ENCODE measurements at regions not wholly inside any gene's neighbourhood (a gene's known extent, or its start where the extent isn't known, plus 50 kb on each side); places are given as distances from the start of the nearest gene placed in this dataset.

DNA sequence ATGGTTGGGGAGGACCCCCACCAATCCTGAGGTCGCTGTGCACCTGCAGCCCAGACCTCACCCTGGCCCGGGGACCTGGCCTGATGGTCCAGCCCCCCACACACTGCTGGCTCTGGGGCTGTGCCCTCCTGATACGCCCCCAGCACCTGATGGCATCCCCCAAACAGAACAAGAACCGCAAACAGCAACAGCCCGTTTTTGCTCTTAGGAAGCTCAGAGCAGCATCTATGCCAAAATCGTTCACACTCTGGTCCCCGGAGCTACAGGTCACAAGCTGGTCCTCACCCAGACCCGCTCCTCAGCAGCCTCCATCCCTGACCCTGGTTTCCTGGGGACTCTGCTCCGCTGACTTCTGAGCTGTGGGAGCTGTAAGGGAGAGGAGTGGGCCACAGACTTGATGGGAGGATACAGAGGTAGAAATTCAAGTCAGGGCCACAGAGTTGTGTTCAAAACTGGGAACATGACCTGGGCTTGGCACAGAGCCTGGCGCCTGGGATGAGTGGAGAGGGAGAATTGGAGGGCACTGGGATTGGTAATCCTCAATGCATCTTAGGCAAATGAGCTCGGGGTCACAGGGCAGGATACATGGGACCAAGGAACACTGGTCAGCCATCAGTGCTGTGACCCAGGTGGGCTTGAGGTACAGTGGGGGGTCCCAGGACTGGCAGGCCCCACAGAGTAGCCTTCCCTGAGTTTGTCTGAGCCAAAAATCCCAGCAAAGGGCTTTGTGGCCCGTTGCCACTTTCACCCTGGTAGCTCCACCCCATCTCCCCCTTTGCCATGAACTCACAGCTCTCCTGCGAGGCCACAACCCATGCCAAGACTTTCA lies 170.9 kb upstream of the RTL1 start:
- DNase-seq (ENCODE audit: low spot score in 2 of 2): peak; percentile 37 to 72
- no peaks in the 10 kb centered on the region for H3K36me3 ChIP-seq
- H3K27me3 ChIP-seq: peaks cover 46% of the 10 kb centered on the region
- peaks cover 17% of the 10 kb centered on the region for H3K4me1 ChIP-seq
- no peak overlapping the region for H3K4me3 ChIP-seq
- 91% methylated on average over 8 of the region's 13 CpGs for WGBS
- no peak overlapping the region for H3K27ac ChIP-seq
- TF ChIP-seq POLR2AphosphoS5 (IDR thresholded peaks at IDR 0.05): no peak
- no peak for TF ChIP-seq EP300 (IDR thresholded peaks at IDR 0.05)
- TF ChIP-seq POLR2A (IDR thresholded peaks at IDR 0.05): no peak
- TF ChIP-seq, protein P1, sequence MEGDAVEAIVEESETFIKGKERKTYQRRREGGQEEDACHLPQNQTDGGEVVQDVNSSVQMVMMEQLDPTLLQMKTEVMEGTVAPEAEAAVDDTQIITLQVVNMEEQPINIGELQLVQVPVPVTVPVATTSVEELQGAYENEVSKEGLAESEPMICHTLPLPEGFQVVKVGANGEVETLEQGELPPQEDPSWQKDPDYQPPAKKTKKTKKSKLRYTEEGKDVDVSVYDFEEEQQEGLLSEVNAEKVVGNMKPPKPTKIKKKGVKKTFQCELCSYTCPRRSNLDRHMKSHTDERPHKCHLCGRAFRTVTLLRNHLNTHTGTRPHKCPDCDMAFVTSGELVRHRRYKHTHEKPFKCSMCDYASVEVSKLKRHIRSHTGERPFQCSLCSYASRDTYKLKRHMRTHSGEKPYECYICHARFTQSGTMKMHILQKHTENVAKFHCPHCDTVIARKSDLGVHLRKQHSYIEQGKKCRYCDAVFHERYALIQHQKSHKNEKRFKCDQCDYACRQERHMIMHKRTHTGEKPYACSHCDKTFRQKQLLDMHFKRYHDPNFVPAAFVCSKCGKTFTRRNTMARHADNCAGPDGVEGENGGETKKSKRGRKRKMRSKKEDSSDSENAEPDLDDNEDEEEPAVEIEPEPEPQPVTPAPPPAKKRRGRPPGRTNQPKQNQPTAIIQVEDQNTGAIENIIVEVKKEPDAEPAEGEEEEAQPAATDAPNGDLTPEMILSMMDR (IDR thresholded peaks at IDR 0.05): no peak
- no peaks in the 10 kb centered on the region for H3K9me3 ChIP-seq

DNA sequence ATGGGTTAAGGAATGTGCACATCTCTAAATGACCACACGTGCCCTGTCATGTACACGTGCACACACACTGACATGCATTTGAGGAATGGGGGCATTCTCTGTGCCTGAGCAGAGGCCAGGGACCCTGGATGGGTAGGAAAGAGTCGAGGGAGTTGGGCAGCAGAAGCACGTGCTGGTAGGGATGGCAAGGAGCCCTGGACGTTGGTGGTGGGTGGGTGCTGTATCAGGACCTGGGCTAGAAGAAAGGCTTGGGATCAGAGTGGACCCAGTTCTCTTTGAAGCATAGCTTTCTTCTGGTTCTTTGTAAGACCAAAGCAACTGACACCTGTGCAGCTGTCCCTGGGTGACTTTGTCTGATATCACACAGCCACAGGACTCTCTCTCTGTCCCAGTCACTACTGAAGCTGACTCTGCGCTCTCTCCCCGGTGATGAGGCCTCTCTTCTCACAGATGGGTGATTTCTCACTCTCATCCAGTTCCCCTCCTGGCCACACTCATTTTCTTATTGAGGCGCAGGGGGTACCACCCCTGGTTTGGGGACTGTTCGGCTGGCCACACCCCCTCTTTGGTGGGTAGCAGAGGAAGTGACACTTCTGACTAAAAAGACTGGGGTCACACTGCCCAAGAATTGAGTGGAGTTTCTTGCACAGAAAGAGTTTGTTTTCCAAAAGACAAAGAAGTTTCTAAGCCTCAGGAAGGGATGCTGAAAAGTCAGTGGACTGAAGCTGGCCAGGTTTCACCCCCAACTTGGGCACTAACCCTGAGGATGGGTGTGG lies 171.7 kb upstream of the RTL1 start:
- Histone ChIP-seq H3K36me3 (no peaks in the 10 kb centered on the region), H3K4me3 (no peak overlapping the region), H3K9me3 (no peaks in the 10 kb centered on the region), H3K4me1 (peaks cover 17% of the 10 kb centered on the region), H3K27me3 (peaks cover 53% of the 10 kb centered on the region), H3K27ac (no peak overlapping the region)
- WGBS: 67% methylated on average over 7 of the region's 9 CpGs
- peak in 1 of 2 donors; percentile 71 for DNase-seq (ENCODE audit: low spot score in 2 of 2)
- TF ChIP-seq, protein P1 (IDR thresholded peaks at IDR 0.05): no peak
- no peak for TF ChIP-seq EP300 (IDR thresholded peaks at IDR 0.05)
- no peak for TF ChIP-seq POLR2AphosphoS5 (IDR thresholded peaks at IDR 0.05)
- TF ChIP-seq POLR2A (IDR thresholded peaks at IDR 0.05): no peak

DNA sequence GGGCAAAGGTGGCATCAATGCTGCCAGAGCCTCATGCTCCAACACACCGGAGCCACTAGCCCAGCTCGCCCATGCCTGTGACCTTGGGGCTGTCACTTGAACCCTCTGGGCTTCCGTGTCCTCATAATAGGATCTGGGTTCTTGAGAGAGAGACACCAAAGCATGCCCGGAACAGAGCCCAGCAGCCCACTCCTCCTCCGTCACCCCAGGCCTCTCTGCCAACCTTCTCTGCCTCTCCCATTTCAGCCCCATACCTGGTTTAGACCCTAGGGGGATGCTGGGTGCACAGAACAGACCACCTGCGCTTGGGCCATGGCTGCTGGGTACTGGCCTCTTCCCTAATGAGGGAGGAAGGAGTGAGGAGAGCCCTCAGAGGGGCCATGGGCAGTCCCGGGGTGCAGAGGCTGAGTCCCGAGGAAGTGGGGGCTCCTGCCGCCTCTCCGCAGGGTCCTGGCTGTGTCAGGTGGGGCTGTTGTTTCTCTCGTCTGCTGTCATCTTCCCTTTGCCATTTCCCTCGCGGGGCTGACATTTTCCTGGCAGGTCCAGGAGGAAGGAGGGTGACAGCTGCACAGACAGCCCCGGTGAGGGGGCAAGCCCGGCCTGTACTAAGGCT lies 172.4 kb upstream of the RTL1 start:
- WGBS: 76% methylated on average over 10 of the region's 15 CpGs
- Histone ChIP-seq H3K36me3 (no peaks in the 10 kb centered on the region), H3K27ac (no peak overlapping the region), H3K4me3 (no peak overlapping the region), H3K4me1 (peaks cover 17% of the 10 kb centered on the region), H3K9me3 (no peaks in the 10 kb centered on the region), H3K27me3 (peaks cover 53% of the 10 kb centered on the region)
- no peak for TF ChIP-seq POLR2A (IDR thresholded peaks at IDR 0.05)
- no peak for TF ChIP-seq POLR2AphosphoS5 (IDR thresholded peaks at IDR 0.05)
- TF ChIP-seq, protein P1 (IDR thresholded peaks at IDR 0.05): no peak
- no peak for TF ChIP-seq EP300 (IDR thresholded peaks at IDR 0.05)
- DNase-seq (ENCODE audit: low spot score in 2 of 2): peak; percentile 31 to 59

DNA sequence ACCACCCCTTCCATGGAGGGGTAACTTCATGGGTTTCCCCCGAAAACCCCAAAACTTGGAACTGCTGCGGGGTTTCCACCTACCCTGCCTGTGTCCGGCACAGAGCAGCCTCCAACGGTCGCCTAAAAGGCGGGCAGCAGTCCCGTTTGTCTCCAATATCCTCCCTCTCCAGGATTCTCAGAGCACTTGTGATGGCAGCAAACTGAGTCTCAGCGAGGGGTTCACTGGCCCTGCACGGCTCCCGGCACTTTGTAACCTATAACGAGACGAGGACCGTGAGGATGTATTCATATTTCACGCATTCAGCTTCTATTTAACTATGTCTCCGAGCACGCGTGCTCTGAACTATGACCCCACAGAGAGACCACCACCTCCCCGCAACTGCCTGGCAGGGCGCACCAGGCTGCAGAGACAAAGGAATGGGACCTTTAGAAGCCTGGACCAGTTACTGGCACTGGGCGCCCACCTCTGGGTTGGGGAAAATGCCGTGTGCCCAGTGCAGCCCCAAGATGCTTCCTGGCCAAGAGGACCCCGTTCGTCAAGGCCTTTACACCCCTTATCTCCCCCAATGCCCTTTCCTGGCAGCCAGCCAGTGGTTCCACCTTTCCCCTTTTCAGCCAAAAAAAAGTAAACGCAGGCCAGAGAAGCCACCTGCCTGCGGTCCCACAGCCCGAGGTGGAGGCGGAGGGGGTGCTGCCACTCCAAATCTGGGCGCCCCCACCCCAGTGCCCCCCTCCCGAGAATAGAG lies 173.1 kb upstream of the RTL1 start:
- no peak overlapping the region for H3K27ac ChIP-seq
- H3K4me1 ChIP-seq: peaks cover 17% of the 10 kb centered on the region
- H3K27me3 ChIP-seq: peaks cover 56% of the 10 kb centered on the region
- TF ChIP-seq EP300 (IDR thresholded peaks at IDR 0.05): no peak
- TF ChIP-seq, protein P1 (IDR thresholded peaks at IDR 0.05): no peak
- TF ChIP-seq POLR2A (IDR thresholded peaks at IDR 0.05): no peak
- no peak for TF ChIP-seq POLR2AphosphoS5 (IDR thresholded peaks at IDR 0.05)
- 76% methylated on average over 23 of the region's 29 CpGs for WGBS
- H3K9me3 ChIP-seq: no peaks in the 10 kb centered on the region
- no peaks in the 10 kb centered on the region for H3K36me3 ChIP-seq
- H3K4me3 ChIP-seq: no peak overlapping the region
- DNase-seq (ENCODE audit: low spot score in 2 of 2): peak; percentile 44 to 59

All from suprapubic skin (tissue), 4 donors.